GM18499 (cell line): ENCODE measurements at regions not wholly inside any gene's neighbourhood (a gene's known extent, or its start where the extent isn't known, plus 50 kb on each side); places are given as distances from the start of the nearest gene placed in this dataset.
A peak's percentile ranks its signal among the peaks of the same experiment; 100 is the strongest.
"Not testable (repeated sequence)": the region's sequence is repeated elsewhere in the genome, so short reads cannot be mapped to it uniquely, and the experiment has no call there.

Experiments used
- ATAC-seq: cut with Tn5 transposase; IDR thresholded peaks from one replicate; pipeline ENCODE4 v1.9.1; 2021; ENCODE audit warnings: moderate number of reproducible peaks; ENCODE audit not compliant: insufficient read depth, unreplicated experiment

- no peak for ATAC-seq
Measured at GRCh38 chr3:88000853-88001252, 58.0 kb downstream of the CGGBP1 start.

GRCh38 chr3:87997966-87998365, 60.8 kb downstream of the CGGBP1 start:
- no peak for ATAC-seq

DNA sequence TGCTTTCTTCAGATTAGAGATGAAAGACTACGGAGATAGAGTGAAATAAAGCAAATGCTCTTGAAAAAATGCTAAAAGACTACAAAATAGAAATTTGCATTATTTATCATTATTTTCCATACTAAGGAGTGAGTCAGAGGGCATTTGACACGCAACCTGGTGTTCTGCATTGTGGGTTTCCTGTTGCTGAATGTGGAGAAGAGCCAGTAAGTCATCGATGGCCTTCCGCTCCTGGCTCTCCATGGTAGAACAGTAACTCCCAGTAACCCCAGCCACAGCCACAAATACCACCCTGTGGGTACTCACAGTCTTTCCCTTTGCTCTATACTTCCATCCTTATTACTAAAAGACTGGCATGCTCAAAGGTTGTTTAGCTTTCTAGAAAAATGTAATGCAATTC, 61.5 kb downstream of the CGGBP1 start:
- ATAC-seq, result peak; percentile 67

DNA sequence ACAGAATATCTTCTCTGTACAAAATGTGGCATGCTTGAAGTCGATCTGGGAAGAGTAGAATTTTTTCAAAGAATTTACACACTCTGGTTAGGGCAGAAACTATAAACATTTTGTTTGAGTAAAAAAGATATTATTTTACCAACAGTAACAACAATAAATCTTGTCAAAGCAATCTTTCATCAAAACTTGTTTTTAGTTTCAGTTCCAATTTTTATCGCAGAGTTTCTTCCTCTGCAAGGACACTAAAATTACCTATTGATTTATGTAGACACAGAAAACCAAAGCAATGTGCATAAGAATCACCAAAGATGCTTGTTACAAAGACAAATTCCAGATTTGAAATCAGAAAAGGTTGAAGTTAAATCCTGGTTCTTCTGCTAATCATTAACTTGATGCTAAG, 61.9 kb downstream of the CGGBP1 start:
- ATAC-seq, result no peak

- no peak for ATAC-seq
Measured at GRCh38 chr3:87993566-87993965, 65.2 kb downstream of the CGGBP1 start.

DNA sequence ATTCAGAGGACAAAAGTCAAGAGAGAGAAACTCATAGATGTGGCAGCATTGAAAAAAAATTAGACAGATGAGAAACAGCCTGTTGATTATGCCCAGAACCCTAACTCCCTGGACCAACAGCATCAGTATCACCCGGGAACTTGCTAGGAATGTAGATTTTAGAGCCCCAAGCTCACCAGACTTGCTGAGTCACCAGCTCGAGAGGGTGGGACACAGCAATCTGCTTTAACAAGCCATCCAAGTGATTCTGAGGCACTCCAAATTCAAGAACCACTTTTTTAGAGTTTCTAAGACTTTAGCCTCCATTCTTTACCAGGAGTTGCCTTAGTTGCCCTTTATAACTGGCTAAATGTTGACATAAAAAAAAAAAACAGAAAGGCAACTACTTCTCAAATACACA, 70.9 kb downstream of the CGGBP1 start:
- ATAC-seq, result no peak

DNA sequence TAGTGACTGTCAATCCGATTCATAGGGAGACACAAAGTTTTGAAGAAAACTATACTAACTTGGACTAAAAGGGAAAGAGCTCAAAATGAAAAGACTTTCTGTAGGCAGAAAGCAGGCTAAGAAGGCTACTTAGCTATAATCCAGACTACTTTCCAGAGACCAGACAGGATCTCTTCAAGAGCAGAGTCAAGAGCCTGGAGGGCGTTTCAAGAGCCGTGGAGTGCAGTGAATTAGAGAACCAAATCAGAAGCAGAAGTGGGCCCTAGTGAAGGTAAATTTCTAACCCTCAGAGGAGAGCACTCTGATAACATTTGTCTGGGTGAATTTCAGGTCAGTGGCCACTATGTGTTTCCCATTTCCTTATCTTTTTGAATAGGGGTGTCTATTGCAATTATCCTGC, 76.4 kb downstream of the CGGBP1 start:
- no peak for ATAC-seq

DNA sequence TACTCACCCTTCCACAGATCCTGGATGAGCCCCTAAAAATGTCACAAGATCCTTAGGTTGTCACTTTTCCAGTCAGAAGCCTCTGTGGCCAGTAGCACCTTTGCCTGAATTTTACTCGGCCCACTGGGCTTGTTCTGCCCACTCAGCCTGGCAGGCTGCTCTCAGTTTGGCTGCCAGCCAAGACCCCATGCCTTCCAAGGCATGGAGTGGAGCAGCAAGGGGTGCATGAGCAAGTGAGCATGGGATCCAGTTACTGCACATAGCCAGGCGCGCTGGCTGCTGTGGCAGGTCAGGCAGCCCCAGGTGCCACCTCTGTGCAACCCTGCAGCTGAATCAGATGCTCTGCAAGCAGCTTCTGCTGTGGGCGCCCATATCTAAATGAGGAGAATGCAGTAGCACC, 79.3 kb downstream of the CGGBP1 start:
- ATAC-seq, result no peak

DNA sequence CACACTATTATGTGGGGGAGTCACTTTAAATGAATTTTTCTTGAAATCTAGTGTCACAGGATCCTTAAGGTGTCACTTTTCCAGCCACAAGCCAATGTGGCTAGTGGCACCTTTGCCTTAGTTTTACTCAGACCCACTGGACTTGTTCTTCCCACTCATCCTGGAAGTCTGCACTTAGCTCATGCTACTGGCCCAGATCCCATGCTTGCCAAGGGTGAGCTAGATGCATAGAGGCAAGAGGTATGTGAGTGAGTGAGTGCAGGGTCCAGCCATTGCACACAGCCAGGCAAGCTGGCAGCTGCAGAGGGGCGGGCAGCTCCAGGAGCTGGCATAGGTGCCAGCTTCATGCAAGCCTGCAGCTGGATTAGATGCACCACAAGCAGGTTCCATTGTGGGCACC, 81.0 kb downstream of the CGGBP1 start:
- ATAC-seq, result no peak

DNA sequence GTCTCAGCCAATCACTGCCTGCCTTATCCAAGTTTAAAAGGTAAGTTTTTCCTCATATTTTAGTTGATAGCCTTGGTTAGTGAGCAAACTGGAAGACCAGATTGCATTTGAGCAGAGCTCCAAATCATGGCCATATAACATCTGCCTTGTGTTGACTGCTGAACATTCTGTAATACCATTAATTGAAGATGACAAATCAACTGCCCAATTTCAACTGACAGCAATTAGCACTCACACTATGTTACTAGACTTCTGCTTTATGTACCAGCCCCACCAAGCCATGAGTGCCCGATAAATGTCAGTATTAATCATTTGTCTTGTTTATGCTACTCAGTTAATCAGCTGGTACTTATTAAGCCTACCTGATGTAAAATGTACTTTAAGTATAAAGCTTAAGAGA, 83.1 kb downstream of the CGGBP1 start:
- no peak for ATAC-seq

- ATAC-seq, result no peak
Measured at GRCh38 chr3:87973906-87974305, 84.9 kb downstream of the CGGBP1 start.

- no peak for ATAC-seq
Measured at GRCh38 chr3:87969620-87970019, 89.2 kb downstream of the CGGBP1 start.

GRCh38 chr3:87968668-87969067, 90.1 kb downstream of the CGGBP1 start:
- ATAC-seq, result no peak

- ATAC-seq, result no peak
Measured at GRCh38 chr3:87958289-87958688, 100.5 kb downstream of the CGGBP1 start.

- ATAC-seq, result no peak
Measured at GRCh38 chr3:87957575-87957974, 101.2 kb downstream of the CGGBP1 start.

GRCh38 chr3:87949879-87950208, 109.0 kb downstream of the CGGBP1 start:
- peak; percentile 42 for ATAC-seq

DNA sequence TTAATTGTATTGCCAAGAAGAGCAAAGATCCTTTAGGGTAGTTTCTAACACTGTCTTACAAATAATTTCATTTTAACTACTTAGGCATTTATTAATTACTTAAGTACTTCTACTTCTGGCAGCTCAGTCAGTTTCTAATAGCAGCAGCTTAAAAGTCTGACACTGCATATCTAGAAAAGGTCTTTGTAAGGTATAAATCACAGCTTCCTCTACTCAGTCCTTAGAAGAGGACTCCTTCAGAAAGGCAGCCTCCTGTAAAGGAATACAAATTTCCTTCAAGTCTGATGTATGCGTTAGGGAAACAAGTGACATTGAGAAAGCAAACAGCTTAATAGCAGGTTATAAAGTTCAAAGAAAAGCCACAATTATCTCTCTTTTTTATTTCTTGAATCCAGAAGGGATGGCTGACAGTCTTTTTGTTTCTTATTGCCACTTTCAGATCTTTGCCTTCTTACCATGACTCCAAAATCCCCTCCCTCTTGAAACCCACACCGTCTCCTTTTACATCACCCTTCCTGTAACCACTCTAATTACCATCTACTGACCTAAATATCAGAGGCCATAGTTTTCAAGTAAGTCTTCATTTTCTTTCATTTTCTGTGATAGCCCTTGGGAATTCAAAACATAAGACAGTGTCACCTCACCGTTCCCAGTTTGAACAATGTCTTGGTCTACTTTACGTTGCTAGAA, 109.5 kb downstream of the CGGBP1 start:
- peak; percentile 57 for ATAC-seq

GRCh38 chr3:87946007-87946406, 112.8 kb downstream of the CGGBP1 start:
- not testable (repeated sequence) for ATAC-seq

DNA sequence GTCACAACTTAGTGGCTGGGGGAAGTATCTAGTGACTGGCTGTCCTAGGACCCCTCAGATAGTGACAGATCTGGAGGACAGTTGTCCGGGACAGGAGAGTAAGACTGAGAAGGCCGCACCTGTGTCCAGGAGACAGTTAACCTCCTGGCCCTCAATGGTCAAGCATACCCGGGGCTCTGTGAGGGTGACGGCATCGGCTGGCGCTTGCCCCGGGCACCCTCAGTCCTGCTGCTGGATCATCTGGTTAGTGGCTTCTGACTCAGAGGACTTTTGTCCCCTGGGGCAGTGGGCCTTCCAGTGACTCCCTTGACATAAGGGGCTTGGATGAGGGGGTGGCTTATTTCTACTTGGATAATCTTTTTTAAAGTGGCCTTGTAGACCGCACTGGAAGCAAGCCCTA, 116.5 kb downstream of the CGGBP1 start:
- ATAC-seq, result not testable (repeated sequence)

GRCh38 chr3:87924485-87924884, 134.3 kb downstream of the CGGBP1 start:
- no peak for ATAC-seq

DNA sequence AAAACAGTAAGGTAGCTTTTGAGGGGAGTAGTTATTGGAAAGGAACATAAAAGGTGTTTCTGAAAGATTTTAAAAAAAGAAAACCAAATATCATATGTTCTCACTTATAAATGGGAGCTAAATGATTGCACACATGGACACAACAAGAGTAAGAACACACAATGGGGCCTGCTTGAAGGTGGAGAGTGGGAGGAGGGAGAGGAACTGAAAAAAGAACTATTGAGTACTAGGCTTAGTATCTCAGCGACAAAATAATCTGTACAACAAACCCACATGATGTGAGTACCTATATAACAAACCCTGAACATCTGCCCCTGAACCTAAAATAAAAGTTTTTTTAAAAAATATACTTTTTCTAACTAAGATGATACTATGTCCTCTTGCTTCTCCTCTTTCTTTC, 138.3 kb downstream of the CGGBP1 start:
- no peak for ATAC-seq

DNA sequence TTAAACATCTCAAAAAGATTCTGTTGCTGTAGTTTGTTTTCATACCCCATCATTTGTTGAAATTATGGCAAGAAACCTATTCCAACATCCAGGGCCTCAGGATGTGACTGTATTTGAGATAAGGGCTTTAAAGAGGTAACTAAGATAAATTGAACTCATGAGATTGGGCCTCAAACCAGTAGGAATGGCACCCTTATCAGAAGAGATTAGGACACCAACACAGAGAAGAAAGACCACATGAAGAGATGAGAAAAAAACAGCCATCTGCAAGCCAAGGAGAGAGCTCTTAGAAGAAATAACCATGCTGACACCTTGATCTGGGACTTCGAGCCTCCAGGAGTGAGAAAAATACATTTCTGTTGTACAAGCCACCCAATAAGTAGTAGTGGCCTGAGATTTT, 157.7 kb downstream of the CGGBP1 start:
- no peak for ATAC-seq

- no peak for ATAC-seq
Measured at GRCh38 chr3:87900061-87900460, 158.7 kb downstream of the CGGBP1 start.
